LNCaP clone FGC (cell line): ENCODE measurements at regions not wholly inside any gene's neighbourhood (a gene's known extent, or its start where the extent isn't known, plus 50 kb on each side); places are given as distances from the start of the nearest gene placed in this dataset.
"Not testable (repeated sequence)": the region's sequence is repeated elsewhere in the genome, so short reads cannot be mapped to it uniquely, and the experiment has no call there.

Source experiments
- DNase-seq: peaks from one replicate; pipeline ENCODE4 v3.0.0-alpha.2; 2011; ENCODE audit warnings: low read depth
- H3K4me3 ChIP-seq: 2 replicates; pipeline ENCODE4 v1.5.1; 2011; ENCODE audit warnings: mild to moderate bottlenecking, low read depth, low read length, control low read depth
- CTCF ChIP-seq: IDR thresholded peaks from 2 replicates; pipeline ENCODE4 v1.5.1; 2012; ENCODE audit warnings: mild to moderate bottlenecking; ENCODE audit not compliant: control insufficient read depth, insufficient read depth; ENCODE audit errors: extremely low read depth

DNA sequence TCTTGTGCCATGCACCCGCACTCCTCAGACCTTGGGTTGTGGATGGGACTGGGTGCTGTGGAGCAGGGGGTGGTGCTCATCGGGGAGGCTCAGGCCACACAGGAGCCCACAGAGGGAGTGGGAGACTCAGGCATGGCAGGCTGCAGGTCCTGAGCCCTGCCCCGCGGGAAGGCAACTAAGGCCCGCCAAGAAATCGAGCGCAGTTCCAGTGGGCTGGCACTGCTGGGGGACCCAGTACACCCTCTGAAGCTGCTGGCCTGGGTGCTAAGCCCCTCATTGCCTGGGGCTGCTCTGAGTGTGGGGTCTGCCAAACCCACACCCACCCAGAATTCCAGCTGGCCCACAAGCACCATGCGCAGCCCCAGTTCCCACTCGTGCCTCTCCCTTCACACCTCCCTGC lies 450.5 kb upstream of the FGF16 start:
- DNase-seq = no peak
- no peak overlapping the region for H3K4me3 ChIP-seq

DNA sequence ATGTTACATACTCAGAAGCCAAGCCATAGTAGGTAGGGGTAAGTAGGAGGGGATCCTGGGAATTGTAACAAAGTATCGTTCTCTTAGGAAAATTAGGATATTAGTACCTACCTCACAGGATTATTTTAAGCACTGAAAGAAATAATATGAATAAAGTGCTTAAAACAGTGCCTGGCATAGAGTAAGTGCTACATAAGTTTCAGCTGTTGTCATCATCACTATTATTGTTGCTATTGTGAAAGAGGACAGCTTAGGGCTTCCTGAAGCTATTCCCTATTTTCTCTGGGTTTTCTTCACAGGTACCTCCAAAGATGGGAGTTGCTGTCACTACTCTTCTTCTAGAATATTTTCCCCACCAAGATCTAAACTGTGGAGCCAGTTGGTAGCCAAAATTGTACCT lies 443.7 kb upstream of the FGF16 start:
- H3K4me3 ChIP-seq = no peak overlapping the region
- TF ChIP-seq CTCF = no peak
- DNase-seq = no peak

More for the DNA sequence above, 450.5 kb upstream of the FGF16 start:
- TF ChIP-seq CTCF = no peak

GRCh38 chrX:77003956-77004355 lies 443.2 kb upstream of the FGF16 start:
- no peak overlapping the region for H3K4me3 ChIP-seq
- DNase-seq = no peak
- TF ChIP-seq CTCF = no peak

GRCh38 chrX:77009691-77010090 lies 437.5 kb upstream of the FGF16 start:
- H3K4me3 ChIP-seq = no peak overlapping the region
- no peak for TF ChIP-seq CTCF
- DNase-seq = no peak

DNA sequence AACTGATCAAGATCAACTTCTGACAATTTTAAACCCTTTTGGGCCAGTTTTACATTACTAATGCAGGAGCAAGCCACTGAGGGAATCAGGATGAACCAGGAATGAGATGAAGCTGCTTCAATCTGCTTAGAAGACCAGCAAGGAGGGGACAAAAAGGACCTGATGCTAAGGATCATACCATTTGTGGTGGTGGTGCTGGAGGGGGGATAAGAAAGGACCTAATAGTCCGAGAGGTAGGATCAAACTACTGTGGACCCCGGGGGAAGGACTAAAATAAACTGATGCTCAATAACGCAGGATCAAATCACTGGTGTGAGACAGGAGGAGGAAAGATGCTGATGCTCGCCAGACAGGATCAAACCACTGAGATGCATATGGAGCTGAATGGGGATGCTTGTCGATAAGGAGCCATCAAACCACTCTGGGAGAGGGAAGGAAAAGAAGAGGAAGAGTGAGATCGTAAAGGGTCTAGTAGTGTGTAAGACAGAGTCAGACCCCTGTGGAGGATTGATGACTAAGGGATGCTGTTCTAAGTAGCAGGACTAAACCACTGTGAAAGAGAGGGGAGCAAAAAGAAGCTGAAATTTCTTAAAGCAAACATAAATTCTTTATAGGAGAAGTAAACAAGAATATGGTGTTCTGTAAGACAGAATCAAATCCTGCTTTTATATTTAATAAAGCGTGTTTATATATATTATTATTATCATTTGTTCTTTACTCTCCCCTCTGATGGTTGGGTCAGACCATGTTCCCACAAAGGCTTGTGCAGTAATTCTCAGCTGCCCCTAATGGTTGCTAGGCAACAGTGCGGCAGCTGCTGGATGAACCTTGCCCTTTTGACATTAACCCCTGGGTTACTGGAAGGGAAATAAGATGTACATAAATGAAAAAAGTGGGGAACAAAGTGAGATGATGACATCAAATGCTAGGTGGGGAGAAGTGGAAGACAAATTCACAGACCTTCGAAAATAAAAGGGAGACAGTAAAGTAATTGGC lies 432.5 kb upstream of the FGF16 start:
- no peak for DNase-seq

GRCh38 chrX:77017093-77017492 lies 430.1 kb upstream of the FGF16 start:
- TF ChIP-seq CTCF = no peak
- no peak overlapping the region for H3K4me3 ChIP-seq
- no peak for DNase-seq

More for the DNA sequence above, 432.5 kb upstream of the FGF16 start:
- TF ChIP-seq CTCF = no peak
- no peak overlapping the region for H3K4me3 ChIP-seq

DNA sequence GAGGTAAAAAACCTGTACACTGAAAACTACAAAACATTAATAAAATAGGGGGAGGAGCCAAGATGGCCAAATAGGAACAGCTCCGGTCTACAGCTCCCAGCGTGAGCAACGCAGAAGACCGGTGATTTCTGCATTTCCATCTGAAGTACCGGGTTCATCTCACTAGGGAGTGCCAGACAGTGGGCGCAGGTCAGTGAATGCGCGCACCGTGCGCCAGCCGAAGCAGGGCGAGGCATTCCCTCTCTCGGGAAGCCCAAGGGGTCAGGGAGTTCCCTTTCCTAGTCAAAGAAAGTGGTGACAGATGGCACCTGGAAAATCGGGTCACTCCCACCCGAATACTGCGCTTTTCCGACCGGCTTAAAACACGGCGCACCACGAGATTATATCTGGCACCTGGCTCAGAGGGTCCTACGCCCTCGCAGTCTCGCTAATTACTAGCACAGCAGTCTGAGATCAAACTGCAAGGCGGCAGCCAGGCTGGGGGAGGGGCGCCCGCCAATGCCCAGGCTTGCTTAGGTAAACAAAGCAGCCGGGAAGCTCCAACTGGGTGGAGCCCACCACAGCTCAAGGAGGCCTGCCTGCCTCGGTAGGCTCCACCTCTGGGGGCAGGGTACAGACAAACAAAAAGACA lies 400.9 kb upstream of the FGF16 start:
- 0 out of 2 replicates have a peak overlapping the region, but pooled peaks have one; percentile 4 for H3K4me3 ChIP-seq
- not testable (repeated sequence) for DNase-seq
